ENCODE measurements at regions not wholly inside any gene's neighbourhood (a gene's known extent, or its start where the extent isn't known, plus 50 kb on each side); places are given as distances from the start of the nearest gene placed in this dataset.

GRCh38 chr14:89678768-89679167 is 261.7 kb upstream of the FOXN3 start:
- TF ChIP-seq EZH2phosphoT487 (conservative IDR thresholded peaks at IDR 0.05; ENCODE audit: low read length) (no peak), CTCF (IDR thresholded peaks at IDR 0.05; ENCODE audit: insufficient read depth, low read length, poor library complexity, severe bottlenecking) (no peak)

Data from SU-DHL-6 (cell line).